Fibroblast of the conjunctiva (primary cell): ENCODE measurements at regions not wholly inside any gene's neighbourhood (a gene's known extent, or its start where the extent isn't known, plus 50 kb on each side); places are given as distances from the start of the nearest gene placed in this dataset.
A peak's percentile ranks its signal among the peaks of the same experiment; 100 is the strongest.
"Not testable (repeated sequence)": the region's sequence is repeated elsewhere in the genome, so short reads cannot be mapped to it uniquely, and the experiment has no call there.

Experiments used
- DNase-seq: peaks from one replicate; pipeline ENCODE4 v3.0.0-alpha.2; 2010; ENCODE audit warnings: low read depth

DNA sequence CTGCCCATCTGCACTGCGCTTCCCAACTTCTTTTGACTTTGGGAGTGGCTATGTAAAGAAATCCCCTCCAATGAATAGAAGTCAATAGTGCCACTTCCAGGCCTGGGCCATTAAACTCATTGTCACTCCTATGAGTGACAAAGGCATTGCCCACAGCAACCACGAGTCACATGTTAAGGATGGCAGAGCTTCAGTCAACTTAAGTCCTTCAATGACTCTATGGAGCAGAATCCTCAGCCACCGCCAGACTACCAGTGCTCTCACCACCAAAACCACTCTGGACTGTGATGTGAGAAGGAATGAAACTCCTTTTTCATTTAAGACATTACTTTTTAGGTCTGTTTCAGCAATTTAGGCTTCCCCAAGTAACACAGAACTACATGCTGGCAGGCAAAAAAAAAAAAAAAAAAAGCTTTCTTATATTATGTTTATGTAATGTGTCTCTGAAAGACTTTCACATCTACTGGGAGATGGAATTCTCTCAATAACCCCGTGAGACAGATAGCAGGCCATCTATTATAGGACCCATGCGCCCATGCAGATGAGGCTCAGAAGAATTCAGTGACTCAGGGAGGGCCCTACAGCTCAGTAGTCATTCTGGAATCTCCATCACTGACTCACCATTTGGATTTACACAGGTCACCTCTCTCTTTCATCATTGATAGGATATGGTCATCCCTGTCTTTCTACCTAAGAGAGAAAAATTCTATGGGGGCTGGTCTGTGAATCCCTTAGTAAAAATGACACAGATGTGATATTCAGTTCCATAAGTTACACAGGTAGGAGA lies 180.5 kb downstream of the CEMIP2 start:
- no peak for DNase-seq

DNA sequence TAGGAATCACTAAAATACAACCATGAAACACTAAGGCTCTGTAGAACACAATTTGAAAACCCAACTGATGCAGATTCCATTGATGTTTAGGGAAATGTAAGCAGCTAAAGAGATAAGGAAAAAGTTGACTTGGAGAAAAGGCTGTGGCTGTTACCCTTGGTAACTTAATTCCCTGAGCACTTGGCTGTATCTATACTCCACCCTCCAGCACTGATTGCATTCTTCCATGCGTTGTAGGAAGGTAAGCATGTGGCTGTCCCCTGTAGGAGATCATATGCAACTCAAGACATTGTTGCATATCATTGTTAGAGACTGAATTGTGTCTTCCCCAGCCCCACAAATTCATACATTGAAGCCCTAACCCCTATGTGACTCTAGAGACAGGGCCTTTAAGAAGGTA lies 184.5 kb downstream of the CEMIP2 start:
- DNase-seq, result no peak

- DNase-seq, result no peak
Observed at GRCh38 chr9:71582347-71582746, 186.0 kb downstream of the CEMIP2 start.

DNA sequence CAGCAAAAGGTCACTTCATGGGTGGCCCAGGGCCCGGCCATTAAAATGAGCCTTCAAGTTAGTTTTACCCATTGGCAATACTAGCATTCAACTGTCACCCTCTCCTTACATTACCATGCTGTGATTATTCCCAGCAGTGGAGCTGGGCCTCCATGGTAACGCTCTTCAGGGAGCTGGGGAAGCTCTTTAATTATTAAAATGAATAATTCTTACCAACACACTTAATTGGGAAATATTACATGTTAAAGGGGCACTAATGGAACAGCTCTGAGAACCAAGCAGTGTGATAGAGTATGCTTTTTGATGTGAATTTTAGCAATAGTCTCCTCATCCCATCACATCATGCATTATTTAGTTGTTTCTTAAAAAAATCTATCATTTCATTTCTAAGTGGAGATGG lies 187.2 kb downstream of the CEMIP2 start:
- no peak for DNase-seq

DNA sequence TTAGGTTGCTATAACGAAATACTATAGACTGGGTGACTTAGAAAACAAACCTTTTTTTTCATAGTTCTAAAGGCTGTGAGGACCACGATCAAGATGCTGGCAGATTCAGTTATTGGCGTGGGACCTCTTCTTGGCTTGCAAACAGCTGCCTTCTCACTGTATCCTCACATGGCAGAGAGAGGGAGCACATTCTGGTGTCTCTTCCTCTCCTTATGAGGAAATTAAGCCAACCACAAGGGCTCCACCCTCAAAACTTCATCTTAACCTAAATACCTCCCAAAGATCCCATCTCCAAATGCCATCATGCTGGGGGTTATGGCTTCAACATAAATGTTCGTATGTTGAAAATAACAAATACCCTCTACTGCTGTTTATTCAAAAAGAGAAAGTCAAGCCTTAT lies 197.1 kb downstream of the CEMIP2 start:
- no peak for DNase-seq

GRCh38 chr9:71567890-71568289 lies 200.4 kb downstream of the CEMIP2 start:
- no peak for DNase-seq

DNA sequence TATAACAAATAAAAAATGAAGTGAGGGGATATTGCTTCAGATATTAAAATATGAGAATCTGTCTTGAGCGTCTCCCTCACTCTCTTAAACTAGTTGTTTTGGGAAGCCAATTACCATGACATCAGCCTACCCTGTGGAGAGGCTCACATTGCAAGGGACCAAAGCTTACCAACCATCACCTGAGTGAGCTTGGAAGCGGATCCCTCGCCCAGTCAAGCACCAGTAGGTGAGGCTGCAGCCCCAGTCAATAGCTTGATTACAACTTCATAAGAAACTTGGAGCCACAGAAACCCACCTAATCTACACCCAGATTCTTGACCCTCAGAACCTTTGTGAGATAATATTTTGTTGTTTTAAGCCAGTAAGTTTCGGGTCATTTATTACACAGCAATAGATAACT lies 206.2 kb downstream of the CEMIP2 start:
- DNase-seq, result no peak

DNA sequence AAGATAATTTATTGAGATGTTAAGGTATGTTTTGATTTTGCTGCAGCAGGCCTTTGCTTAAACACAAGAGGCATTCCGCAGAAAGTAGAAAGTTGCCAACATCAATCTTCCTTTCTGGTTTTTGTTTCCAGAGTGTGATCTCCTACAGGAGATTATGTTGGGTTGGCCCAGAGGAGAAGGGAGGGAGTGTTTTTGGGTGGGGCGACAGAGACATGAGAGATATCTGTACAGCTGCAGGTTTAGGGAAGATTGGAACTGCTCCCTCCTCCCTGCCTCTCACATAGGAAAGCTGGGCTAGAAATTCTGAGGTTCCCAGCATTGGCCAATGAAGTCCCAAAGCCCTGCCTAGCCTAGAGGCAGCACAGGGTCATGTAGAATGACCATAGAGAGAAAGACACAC lies 211.0 kb downstream of the CEMIP2 start:
- DNase-seq, result no peak

DNA sequence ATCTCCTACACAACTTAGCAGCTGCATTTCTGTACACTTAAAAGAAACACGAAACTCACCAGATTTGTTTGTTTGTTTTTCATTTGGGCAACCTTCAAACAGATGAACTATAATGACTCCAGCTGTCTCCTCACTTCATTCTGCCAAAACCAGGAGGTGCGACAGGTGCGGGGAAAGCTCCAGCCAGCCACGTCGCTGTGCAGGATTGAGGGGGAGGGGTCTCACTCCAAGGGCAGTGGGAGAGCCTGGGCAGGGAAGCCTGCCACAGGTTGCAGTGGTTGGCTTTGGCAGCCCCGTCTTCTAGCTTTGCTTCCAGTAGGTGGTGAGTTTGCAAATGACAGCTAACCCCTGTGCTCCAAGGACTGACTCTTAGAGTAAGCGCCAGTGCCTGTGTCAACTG lies 215.8 kb downstream of the CEMIP2 start:
- DNase-seq, result no peak

- no peak for DNase-seq
Observed at GRCh38 chr9:71549023-71549422, 219.3 kb downstream of the CEMIP2 start.

DNA sequence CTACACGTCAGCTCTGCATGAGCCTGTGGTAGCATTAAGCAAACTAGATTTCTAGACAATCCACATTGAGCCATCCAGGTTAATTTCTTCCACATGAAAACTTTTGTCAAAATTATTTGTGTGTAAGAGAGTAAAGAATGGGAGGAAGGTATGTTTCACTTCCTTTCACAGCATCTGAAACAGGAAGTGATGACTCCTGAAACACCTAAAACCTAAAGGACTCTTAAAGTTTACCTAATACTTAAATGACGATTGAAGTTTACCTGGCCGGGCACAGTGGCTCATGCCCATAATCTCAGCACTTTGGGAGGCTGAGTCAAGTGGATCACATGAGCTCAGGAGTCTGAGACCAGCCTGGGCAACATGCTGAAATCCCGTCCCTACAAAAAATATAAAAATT lies 223.8 kb downstream of the CEMIP2 start:
- no peak for DNase-seq

DNA sequence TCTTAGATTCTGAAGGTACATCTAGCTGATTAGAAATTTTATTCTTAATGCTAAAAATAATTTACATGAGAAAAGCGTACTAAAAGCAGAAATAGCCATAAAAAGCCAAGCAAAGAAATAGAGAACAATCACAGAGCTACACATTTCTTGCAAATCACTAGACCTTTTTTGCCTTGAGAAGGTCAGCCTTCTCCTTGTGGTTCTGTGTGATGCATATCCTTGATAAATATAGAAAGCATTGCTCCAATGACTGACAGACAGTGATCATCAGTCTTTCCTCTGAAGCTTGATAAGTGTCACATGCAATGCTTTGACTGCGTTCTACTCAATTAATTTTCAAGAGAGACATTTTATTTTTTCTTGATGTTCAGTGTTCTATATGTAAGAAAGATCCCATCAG lies 226.9 kb downstream of the CEMIP2 start:
- DNase-seq, result no peak

DNA sequence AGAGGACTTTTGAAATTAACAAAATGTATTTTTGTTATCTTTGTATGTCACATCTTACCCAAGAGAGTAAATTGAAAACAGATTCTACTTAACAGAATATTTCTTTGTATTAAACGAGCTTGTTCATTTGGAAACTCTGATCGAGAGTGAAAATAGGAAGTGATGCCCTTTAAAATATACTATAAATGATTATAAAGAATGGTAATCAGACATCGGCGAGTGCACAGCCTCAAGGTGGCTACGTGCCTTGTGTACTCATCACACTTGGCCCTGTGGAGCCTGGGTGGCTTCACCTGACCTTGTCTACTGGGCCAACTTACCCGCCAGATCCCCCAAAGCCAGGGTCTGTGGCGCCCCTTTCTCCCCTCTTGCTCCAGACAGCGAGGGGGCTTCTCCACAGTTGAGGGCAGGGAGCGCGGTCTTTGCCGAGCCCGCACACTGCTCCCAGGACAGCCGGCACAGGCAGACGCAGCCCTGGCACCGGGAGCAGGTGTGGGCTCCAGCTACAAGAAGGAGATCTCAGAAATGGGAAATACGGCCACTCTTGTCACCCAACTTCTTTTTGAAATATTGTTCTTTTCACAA lies 243.2 kb downstream of the CEMIP2 start:
- DNase-seq, result no peak

GRCh38 chr9:71524516-71524915 lies 243.8 kb downstream of the CEMIP2 start:
- DNase-seq, result no peak

- DNase-seq, result no peak
Observed at GRCh38 chr9:71521132-71521531, 247.2 kb downstream of the CEMIP2 start.

DNA sequence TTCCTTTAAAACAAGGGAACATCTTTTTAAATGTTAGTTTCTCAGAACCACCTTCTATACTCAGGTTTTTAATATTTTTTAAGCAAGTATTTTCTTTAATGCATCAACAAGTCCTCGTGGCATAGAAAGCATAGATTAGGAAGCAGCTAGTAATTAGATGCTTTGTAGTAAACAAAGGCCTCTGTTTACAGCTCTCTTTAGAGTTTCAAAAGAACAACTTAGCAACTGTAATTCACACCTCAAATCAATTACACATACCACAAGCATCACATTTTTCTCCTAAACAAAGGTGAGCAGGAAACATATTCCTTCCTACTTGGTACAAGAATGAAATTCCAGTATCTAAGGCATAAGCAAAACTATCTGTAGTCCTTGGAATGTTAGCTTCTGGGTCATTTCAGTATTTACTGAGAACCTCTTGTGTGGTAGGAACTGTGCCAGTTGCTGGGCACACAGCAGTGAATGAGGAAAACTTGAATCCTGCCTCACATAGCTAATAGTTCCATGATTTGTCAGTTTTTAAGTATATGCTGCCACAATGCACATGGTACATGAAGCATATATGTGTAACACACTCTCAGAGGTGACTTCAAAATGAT lies 249.1 kb downstream of the CEMIP2 start:
- no peak for DNase-seq

- DNase-seq, result peak; percentile 43
Observed at GRCh38 chr9:71518045-71518827, 250.1 kb downstream of the CEMIP2 start.

GRCh38 chr9:71515626-71516025 lies 252.7 kb downstream of the CEMIP2 start:
- DNase-seq, result no peak

DNA sequence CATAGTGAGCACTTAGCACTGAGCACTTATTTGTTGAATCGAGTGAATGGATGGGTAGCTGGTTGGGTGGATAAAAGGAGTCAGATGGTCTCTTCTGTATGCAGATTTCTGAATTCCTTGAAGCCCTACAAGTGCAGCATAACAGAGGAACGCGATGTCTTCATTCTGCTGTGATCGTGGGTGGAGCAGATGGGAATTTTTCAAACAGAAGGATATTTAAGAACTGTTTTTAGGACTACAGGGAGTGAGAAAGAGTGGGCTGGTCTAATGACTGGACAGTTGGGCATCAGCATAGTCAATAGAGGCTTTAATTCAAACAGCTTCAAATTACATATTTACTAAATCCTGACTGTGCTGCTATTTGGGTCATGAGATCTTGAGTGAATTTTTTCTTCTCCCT lies 253.2 kb downstream of the CEMIP2 start:
- DNase-seq, result no peak

GRCh38 chr9:71514344-71514975 lies 253.9 kb downstream of the CEMIP2 start:
- DNase-seq, result no peak

- DNase-seq, result no peak
Observed at GRCh38 chr9:71509054-71509453, 259.3 kb downstream of the CEMIP2 start.

DNA sequence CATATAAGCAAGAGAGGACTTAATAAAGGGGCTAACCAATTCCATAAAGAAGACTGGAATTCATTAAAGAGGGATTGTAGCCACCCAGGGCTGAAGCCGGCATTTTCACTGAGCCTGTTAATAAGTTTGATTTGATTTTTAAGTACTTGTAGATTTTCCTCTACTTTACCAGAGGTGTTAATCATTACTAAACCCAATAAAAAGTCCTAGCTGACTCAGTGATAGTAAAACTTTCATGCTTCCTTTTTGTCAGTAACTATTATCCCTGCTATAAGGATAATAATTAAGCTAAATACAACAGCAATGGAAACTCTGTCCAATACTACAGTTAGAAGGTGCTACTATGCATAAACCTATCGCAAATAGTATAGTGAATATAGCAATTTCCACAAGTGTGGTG lies 260.2 kb downstream of the CEMIP2 start:
- DNase-seq, result not testable (repeated sequence)
